DMS153 treated with DMSO at 0.1 percent for 48 hours (cell line): ENCODE measurements at regions not wholly inside any gene's neighbourhood (a gene's known extent, or its start where the extent isn't known, plus 50 kb on each side); places are given as distances from the start of the nearest gene placed in this dataset.
"Not testable (repeated sequence)": the region's sequence is repeated elsewhere in the genome, so short reads cannot be mapped to it uniquely, and the experiment has no call there.

Experiments used
- DNase-seq: peaks from one replicate; lab custom pipeline; 2025; ENCODE audit not compliant: unreplicated experiment; lab: John Stamatoyannopoulos, UW

- DNase-seq: no peak
Measured at GRCh38 chr5:56309262-56309826, 76.2 kb upstream of the ANKRD55 start.

- no peak for DNase-seq
Measured at GRCh38 chr5:56307714-56308333, 74.7 kb upstream of the ANKRD55 start.

GRCh38 chr5:56306433-56307150, 73.5 kb upstream of the ANKRD55 start:
- DNase-seq: no peak

DNA sequence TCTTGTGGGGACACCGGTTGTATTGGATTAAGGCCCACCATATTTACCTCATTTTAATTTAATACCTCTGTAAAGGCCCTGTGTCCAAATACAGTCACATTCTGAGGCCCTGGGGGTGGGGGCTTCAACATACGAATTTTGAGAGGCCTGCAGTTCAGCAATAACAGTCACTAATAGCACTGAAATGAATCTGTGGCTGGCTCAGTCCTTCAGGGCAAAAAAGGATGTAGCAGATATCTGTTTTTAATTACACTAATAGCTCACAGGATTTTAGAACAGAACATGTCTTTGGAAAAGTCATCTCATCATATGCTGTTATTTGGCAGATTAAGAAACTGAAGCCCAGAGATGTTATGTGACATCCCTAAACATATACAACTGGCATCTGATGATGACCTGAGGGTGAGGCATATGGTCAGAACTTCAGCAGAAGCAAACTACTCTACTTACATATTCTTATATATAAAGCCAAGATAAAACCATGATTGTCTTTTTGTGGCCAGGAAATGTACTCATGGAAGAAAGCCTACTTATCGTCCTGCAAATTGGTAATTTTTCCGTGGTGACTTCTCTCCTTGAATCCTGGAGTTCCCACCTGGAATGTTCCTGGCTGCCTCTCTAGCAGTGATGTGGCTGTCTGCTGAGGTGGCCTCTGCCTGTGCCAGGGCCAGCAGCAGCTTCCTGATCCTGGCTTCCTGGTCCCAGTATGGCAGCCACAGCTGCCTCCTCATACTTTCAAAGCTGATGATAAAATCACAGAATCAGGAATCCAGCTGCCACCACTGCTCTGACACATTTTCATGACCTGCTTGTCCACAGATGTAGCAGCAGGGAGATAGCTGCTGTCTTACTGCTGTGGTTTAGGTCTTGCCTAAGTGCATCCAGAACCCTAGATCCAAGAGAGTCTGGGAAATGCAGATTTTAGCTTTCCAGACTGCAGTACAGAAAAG, 72.1 kb upstream of the ANKRD55 start:
- DNase-seq: no peak

DNA sequence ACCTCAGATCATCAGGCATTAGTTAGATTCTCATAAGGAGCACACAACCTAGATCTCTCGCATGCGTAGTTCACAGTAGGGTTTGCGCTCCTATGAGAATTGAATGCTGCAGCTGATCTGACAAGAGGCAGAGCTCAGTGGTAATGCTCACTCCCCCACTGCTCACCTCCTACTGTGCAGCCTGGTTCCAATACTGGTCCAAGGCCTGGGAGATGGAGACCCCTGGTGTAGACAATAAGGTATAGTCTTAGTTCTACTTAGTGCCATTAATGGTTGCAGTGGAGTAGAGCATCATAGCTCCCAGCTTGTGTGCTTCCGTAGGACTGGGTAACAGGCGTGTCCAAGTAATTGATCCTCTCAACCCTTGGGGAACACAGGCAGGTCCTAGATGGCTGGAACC, 70.4 kb upstream of the ANKRD55 start:
- no peak for DNase-seq

DNA sequence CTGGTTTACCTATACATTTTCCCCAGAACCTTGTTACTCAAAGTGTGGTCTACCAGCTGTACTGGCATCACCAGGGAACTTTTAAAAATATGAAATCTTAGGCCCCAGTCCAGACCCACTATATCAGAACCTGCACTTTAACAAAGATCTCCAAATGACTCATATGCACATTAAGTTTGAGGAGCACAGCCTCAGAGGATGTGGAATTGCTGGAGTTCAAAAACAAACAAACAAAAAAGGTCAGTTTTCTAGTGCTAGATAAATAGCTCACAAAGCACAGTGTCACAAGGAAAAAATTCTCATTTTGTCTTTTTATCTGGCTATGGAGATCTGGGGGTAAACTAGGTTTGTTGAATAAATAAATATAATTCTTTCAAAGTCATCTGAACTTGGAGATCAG, 68.9 kb upstream of the ANKRD55 start:
- no peak for DNase-seq

DNA sequence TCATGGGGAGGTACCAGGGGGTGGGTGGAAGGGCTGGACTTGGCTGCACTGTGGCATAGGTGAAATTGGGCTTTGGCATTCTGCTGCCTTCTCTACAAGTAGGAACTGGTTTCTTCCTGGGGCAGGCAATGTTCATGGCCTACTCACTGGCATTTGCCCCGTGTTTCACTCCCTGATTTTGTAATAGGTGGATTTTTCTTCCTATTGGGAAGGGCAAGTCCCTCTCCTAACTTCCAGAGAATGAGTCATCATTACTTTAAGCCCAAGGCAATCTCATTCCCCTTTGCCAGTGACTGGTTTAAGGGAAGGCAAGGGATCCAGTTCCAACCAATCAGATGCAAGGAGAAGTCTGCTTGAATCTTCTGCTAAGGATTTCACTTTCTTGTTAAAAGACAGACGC, 67.9 kb upstream of the ANKRD55 start:
- DNase-seq: no peak

DNA sequence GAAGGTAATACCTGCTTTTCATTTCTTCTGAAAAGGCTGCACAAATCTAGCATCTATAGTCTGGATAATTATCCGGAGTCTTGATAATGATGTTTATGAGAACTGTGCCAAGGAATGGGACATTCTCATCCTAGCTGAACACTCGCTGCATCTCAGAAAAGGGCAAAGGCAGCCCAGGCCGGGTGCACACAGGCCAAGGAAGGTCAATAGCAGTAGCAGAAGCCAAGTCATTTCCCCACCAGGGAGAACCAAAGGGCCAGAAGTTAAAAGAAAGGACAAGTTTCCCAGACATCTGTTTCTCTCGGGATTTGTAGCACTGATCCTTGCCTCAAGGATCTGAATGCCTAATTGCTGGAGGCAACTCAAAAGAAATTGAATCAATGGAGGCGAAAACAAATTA, 66.1 kb upstream of the ANKRD55 start:
- no peak for DNase-seq

DNA sequence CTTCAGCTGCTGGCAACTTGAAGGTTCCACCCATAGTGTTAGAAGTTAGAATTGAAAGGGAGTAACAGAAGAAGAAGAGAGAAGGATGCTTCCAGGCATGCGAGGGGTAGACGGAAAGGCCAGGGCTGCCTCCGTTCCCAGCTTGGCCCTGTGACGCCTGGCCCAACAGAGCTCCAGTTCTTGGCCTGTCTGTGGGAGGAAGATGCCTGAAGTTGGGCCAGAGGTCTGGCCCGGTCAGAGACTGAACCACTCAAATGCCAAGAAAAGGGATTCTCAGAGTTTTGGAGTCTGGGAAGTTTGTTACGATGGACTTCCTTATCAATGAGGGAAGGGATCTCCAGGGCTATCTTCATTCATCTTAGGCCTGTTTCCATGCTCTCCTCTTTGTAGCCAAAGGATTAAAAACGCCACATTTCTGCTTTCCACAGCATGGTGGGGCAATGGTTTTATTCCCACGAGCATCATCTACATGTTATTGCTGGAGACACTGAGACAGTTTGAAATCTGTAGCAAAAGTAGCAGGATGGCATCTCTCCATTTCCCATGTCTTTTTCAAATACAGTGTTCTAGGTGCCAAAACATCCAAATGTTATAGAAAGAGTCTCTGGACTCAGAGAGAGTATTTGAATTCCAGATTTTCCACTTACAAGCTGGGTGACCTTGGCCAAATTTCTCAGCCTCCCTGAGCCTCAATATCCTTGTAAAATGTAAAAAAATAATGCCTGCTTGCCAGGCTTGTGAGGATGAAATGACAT, 65.4 kb upstream of the ANKRD55 start:
- DNase-seq: no peak

GRCh38 chr5:56297851-56298250, 64.7 kb upstream of the ANKRD55 start:
- DNase-seq: no peak

- not testable (repeated sequence) for DNase-seq
Measured at GRCh38 chr5:56295311-56295710, 62.2 kb upstream of the ANKRD55 start.

DNA sequence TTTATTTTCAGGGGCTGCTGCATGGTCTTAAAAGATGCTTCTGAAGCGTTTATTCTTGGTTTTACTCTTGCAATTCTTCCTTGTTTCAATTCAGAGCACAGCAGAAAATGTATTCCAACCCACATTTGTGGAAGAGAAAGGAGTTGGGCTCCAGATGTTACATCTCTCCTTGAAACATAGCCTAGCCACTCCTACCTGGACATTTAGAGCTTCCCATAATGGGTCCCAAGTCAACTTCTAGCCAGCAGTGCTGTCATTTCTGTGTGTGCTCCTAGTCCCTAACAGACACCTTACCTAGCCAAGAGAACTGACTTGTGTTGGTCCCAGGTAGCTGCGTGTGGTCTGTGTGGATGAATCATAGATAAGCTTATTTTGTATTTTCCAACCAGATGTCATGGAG, 61.2 kb upstream of the ANKRD55 start:
- DNase-seq: no peak

DNA sequence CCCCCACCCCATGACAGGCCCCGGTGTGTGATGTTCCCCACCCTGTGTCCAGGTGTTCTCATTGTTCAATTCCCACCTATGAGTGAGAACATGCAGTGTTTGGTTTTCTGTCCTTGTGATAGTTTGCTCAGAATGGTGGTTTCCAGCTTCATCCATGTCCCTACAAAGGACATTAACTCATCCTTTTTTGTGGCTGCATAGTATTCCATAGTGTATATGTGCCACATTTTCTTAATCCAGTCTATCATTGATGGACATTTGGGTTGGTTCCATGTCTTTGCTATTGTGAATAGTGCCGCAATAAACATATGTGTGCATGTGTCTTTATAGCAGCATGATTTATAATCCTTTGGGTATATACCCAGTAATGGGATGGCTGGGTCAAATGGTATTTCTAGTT, 59.7 kb upstream of the ANKRD55 start:
- DNase-seq: not testable (repeated sequence)

- no peak for DNase-seq
Measured at GRCh38 chr5:56291661-56292374, 58.7 kb upstream of the ANKRD55 start.

DNA sequence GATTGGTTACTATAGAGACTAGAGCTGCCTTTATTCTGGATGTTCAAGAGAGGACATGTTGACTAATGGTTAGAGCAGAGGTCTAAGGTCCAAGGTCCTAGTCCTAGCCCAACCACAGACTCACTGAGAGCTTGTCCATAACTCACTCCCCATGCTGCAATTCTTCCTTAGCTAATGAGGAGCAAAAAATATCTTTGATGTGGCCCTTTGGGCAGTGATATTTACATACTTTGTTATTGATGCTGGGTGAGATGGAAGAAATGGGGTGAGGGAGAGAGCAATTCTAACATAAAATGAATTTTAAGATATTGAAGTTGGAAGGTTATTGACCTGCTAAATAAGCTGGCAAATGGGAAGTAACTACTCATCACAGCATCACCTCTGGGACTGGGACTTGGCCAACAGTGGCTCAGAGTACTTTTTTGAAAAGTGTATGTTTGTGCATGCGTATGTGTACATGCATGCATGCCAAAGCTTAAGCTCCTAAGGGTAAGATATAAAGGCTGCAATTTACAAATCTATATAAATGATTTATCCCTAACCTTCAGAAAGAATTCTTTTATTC, 58.0 kb upstream of the ANKRD55 start:
- no peak for DNase-seq

- no peak for DNase-seq
Measured at GRCh38 chr5:56290378-56291078, 57.4 kb upstream of the ANKRD55 start.

GRCh38 chr5:56289602-56289987, 56.5 kb upstream of the ANKRD55 start:
- no peak for DNase-seq

DNA sequence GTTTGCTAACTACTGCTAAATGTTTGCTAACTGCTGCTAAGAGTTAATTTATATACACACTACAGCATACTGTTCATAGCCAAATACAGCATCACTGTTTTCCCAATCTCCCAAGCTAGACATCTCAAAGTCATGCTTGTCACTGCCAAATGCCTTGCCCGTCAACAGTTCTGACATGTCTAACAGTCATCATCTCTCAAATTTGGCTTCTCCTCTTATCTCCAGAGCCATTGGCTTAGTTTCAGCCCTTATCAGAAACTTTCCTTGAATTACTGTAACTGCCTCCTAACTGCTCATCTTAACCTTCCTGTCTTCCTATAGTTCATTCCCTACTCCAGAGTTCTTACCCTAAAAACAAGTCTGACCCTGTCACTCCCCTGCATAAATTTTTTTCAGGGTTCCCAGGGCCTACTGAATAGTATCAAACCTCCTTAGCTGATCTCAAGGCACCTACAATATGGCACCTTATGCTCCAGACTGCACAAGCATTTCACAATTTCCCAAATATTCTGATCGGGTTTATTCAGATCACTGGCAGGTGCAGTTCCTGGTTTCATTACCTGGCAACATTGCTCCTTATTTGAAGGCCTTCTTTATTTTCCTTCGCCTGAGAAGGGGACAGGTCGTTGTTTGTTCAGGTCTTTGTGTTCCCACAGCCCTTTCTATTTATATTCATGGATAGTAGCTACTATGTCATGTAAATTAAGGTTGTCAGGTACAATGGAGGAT, 55.9 kb upstream of the ANKRD55 start:
- no peak for DNase-seq
